ENCODE measurements at regions not wholly inside any gene's neighbourhood (a gene's known extent, or its start where the extent isn't known, plus 50 kb on each side); places are given as distances from the start of the nearest gene placed in this dataset.
A peak's percentile ranks its signal among the peaks of the same experiment; 100 is the strongest.

DNA sequence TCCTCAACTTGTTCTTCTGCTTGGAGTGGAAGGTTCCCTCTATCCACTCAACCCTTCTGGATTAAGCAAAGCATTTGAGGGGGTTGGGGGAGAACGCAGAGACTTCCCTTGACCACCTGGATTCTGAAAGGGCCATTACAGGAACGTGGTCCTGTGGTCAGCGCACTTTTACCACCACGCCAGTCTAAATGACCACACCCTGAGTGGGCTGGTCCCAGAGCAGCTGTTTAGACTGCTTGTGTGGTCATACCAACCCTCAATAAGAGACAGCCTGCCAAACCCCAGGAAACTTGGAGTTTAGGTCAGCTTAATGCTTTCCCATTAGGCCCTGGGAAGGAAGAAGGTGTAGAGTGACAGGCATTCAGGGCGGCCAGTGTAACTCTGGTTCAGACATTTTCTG lies 165.5 kb upstream of the ATP2B1 start:
- Histone ChIP-seq H3K4me2 (ENCODE audit: low read depth, low read length, poor library complexity, severe bottlenecking) (no peak overlapping the region), H3K9ac (ENCODE audit: low read length) (no peak overlapping the region), H3K9me3 (ENCODE audit: insufficient read depth, low read length) (peaks cover 10% of the 10 kb centered on the region; the same call in 1 of the 2 replicates), H4K20me1 (ENCODE audit: low read depth, low read length) (no peaks in the 10 kb centered on the region), H2AFZ (ENCODE audit: low read depth, low read length, severe bottlenecking) (no peak overlapping the region), H3K9me2 (replicated peaks; ENCODE audit: insufficient read depth, low read length) (no peaks in the 10 kb centered on the region), H3K27ac (ENCODE audit: low read depth, low read length) (no peak overlapping the region), H3K4me3 (ENCODE audit: insufficient read depth, low read length, poor library complexity, severe bottlenecking) (no peak overlapping the region), H3F3A (ENCODE audit: insufficient read depth) (no peaks in the 10 kb centered on the region), H3K36me3 (ENCODE audit: low read length) (peaks cover 4% of the 10 kb centered on the region; the same call in 1 of the 2 replicates), H3K79me2 (ENCODE audit: insufficient read depth, low read length) (no peaks in the 10 kb centered on the region), H3K27me3 (ENCODE audit: low read length) (no peaks in the 10 kb centered on the region)
- TF ChIP-seq, protein P1, sequence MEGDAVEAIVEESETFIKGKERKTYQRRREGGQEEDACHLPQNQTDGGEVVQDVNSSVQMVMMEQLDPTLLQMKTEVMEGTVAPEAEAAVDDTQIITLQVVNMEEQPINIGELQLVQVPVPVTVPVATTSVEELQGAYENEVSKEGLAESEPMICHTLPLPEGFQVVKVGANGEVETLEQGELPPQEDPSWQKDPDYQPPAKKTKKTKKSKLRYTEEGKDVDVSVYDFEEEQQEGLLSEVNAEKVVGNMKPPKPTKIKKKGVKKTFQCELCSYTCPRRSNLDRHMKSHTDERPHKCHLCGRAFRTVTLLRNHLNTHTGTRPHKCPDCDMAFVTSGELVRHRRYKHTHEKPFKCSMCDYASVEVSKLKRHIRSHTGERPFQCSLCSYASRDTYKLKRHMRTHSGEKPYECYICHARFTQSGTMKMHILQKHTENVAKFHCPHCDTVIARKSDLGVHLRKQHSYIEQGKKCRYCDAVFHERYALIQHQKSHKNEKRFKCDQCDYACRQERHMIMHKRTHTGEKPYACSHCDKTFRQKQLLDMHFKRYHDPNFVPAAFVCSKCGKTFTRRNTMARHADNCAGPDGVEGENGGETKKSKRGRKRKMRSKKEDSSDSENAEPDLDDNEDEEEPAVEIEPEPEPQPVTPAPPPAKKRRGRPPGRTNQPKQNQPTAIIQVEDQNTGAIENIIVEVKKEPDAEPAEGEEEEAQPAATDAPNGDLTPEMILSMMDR (IDR thresholded peaks at IDR 0.05; ENCODE audit: insufficient read depth, low read length, poor library complexity, severe bottlenecking): no peak
- TF ChIP-seq EZH2phosphoT487 (conservative IDR thresholded peaks at IDR 0.05; ENCODE audit: low read length): no peak

GRCh38 chr12:89873745-89874144 lies 165.1 kb upstream of the ATP2B1 start:
- Histone ChIP-seq H3K79me2 (ENCODE audit: insufficient read depth, low read length) (no peaks in the 10 kb centered on the region), H3K9me2 (replicated peaks; ENCODE audit: insufficient read depth, low read length) (no peaks in the 10 kb centered on the region), H3K4me3 (ENCODE audit: insufficient read depth, low read length, poor library complexity, severe bottlenecking) (no peak overlapping the region), H3K9me3 (ENCODE audit: insufficient read depth, low read length) (peaks cover 10% of the 10 kb centered on the region; the same call in 1 of the 2 replicates), H3K36me3 (ENCODE audit: low read length) (peaks cover 4% of the 10 kb centered on the region; the same call in 1 of the 2 replicates), H3F3A (ENCODE audit: insufficient read depth) (no peaks in the 10 kb centered on the region), H3K27ac (ENCODE audit: low read depth, low read length) (no peak overlapping the region), H2AFZ (ENCODE audit: low read depth, low read length, severe bottlenecking) (peak overlapping the region; percentile 10), H3K27me3 (ENCODE audit: low read length) (no peaks in the 10 kb centered on the region), H4K20me1 (ENCODE audit: low read depth, low read length) (no peaks in the 10 kb centered on the region), H3K9ac (ENCODE audit: low read length) (no peak overlapping the region), H3K4me2 (ENCODE audit: low read depth, low read length, poor library complexity, severe bottlenecking) (no peak overlapping the region)
- TF ChIP-seq, protein P1 (IDR thresholded peaks at IDR 0.05; ENCODE audit: insufficient read depth, low read length, poor library complexity, severe bottlenecking): no peak
- TF ChIP-seq EZH2phosphoT487 (conservative IDR thresholded peaks at IDR 0.05; ENCODE audit: low read length): no peak

DNA sequence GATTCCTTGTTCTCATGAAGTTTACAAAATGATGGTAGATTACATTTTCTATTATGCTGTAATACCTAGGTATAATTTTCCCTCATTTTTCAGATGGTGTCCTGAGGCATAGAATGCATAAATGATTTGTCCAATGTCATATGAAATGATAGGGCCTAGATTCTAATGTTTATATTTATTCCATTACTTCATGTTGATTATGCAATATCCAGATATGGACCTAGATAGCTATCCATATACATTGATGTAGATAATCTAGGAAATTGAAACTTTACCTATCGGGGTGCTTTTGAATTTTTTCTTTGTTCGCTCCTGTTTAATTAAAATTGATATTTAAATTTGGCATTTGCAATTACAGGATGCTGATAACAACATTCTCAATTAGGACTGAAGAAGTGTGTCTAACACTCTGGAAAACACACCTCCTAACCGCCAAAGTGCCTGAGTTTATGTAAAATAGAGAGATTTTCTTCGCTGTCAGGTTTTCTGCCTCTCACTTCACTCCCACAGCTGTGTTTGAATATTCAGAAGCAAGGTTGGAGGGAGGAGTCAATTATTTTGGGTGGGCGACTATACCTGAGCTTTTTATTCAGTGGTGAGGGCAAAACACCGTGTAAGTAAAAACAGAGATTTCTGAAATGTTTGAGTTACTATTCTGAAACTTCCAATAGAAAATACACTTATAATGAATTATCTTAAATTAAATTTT lies 164.4 kb upstream of the ATP2B1 start:
- no peak overlapping the region for H3K27ac ChIP-seq (ENCODE audit: low read depth, low read length)
- no peak for TF ChIP-seq EZH2phosphoT487 (conservative IDR thresholded peaks at IDR 0.05; ENCODE audit: low read length)
- TF ChIP-seq, protein P1 (IDR thresholded peaks at IDR 0.05; ENCODE audit: insufficient read depth, low read length, poor library complexity, severe bottlenecking): no peak
- H3K79me2 ChIP-seq (ENCODE audit: insufficient read depth, low read length): no peaks in the 10 kb centered on the region

More for the DNA sequence above, 164.4 kb upstream of the ATP2B1 start:
- H3K9me2 ChIP-seq (replicated peaks; ENCODE audit: insufficient read depth, low read length): no peaks in the 10 kb centered on the region
- H3F3A ChIP-seq (ENCODE audit: insufficient read depth): no peaks in the 10 kb centered on the region
- H3K9me3 ChIP-seq (ENCODE audit: insufficient read depth, low read length): peaks cover 10% of the 10 kb centered on the region; the same call in 1 of the 2 replicates
- no peak overlapping the region for H3K4me2 ChIP-seq (ENCODE audit: low read depth, low read length, poor library complexity, severe bottlenecking)
- H4K20me1 ChIP-seq (ENCODE audit: low read depth, low read length): no peaks in the 10 kb centered on the region
- no peak overlapping the region for H2AFZ ChIP-seq (ENCODE audit: low read depth, low read length, severe bottlenecking)
- peaks cover 4% of the 10 kb centered on the region; the same call in 1 of the 2 replicates for H3K36me3 ChIP-seq (ENCODE audit: low read length)
- H3K4me3 ChIP-seq (ENCODE audit: insufficient read depth, low read length, poor library complexity, severe bottlenecking): no peak overlapping the region
- H3K27me3 ChIP-seq (ENCODE audit: low read length): no peaks in the 10 kb centered on the region
- no peak overlapping the region for H3K9ac ChIP-seq (ENCODE audit: low read length)
